ENCODE measurements at regions not wholly inside any gene's neighbourhood (a gene's known extent, or its start where the extent isn't known, plus 50 kb on each side); places are given as distances from the start of the nearest gene placed in this dataset.
A peak's percentile ranks its signal among the peaks of the same experiment; 100 is the strongest.
"Not testable (repeated sequence)": the region's sequence is repeated elsewhere in the genome, so short reads cannot be mapped to it uniquely, and the experiment has no call there.

DNA sequence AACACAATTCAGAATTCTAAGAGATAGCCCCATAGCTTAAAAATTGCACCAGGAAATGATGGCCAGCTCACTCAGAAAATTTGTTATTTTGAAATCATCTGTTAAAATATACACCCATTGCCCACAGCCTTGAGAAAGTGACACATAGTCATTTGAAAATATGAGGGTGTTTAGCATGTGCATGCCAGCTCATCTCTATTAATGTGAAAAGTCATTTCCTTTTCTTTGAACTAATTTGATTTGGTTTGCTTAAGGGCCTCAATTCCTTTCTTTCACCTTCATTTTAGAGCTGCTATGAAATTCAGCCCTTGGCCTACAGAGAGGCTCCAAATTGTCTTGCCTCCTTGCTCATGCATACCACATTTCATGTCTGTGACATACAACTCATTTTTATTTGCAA, 241.4 kb downstream of the PHLDA1 start:
- Histone ChIP-seq H3F3A (ENCODE audit: insufficient read depth, low read length, poor library complexity, severe bottlenecking) (no peaks in the 10 kb centered on the region), H3K27ac (ENCODE audit: low read length) (peak overlapping the region; percentile 1), H3K27me3 (ENCODE audit: insufficient read depth, low read depth, low read length) (no peaks in the 10 kb centered on the region), H3K36me3 (ENCODE audit: insufficient read depth, low read length) (no peaks in the 10 kb centered on the region), H3K9ac (ENCODE audit: low read length) (no peak overlapping the region), H2AFZ (ENCODE audit: low read depth, low read length) (peak overlapping the region; percentile 17), H3K9me2 (ENCODE audit: insufficient read depth, low read length) (no peaks in the 10 kb centered on the region), H3K4me2 (ENCODE audit: low read length) (no peak overlapping the region), H3K9me3 (ENCODE audit: low read length) (no peaks in the 10 kb centered on the region), H3K4me3 (ENCODE audit: low read length) (no peak overlapping the region), H4K20me1 (ENCODE audit: insufficient read depth) (no peaks in the 10 kb centered on the region), H3K79me2 (replicated peaks; ENCODE audit: insufficient read depth, low read length) (no peaks in the 10 kb centered on the region)
- no peak for TF ChIP-seq SMC3 (conservative IDR thresholded peaks at IDR 0.05; ENCODE audit: poor library complexity)
- TF ChIP-seq MXI1 (conservative IDR thresholded peaks at IDR 0.05; ENCODE audit: poor library complexity, severe bottlenecking) = no peak
- no peak for TF ChIP-seq TAF1 (IDR thresholded peaks at IDR 0.05; ENCODE audit: low read depth)
- no peak for TF ChIP-seq EZH2 (IDR thresholded peaks at IDR 0.05; ENCODE audit: borderline replicate concordance, insufficient read depth, low read length, poor library complexity, severe bottlenecking)
- TF ChIP-seq RAD21 (conservative IDR thresholded peaks at IDR 0.05) = no peak
- TF ChIP-seq EP300 (conservative IDR thresholded peaks at IDR 0.05; ENCODE audit: poor library complexity, severe bottlenecking) = no peak

DNA sequence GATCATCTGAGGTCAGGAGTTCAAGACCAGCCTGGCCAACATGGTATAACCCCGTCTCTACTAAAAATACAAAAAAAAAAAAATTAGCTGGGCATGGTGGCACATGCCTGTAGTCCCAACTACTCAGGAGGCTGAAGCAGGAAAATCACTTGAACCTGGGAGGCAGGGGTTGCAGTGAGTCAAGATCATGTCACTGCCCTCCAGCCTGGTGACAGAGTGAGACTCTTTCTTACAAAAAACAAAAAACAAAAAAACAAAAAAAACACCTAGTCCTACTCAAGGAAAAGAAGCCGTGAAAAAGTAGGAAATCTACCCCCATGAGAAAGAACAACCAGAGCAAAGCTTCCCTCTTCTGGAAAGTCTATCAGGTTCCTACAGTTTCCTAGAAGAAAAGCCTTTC, 244.4 kb downstream of the PHLDA1 start:
- H3K79me2 ChIP-seq (replicated peaks; ENCODE audit: insufficient read depth, low read length); H3K9me2 ChIP-seq (ENCODE audit: insufficient read depth, low read length); H3K9me3 ChIP-seq (ENCODE audit: low read length); H2AFZ ChIP-seq (ENCODE audit: low read depth, low read length); H4K20me1 ChIP-seq (ENCODE audit: insufficient read depth); H3K4me3 ChIP-seq (ENCODE audit: low read length); H3F3A ChIP-seq (ENCODE audit: insufficient read depth, low read length, poor library complexity, severe bottlenecking); H3K9ac ChIP-seq (ENCODE audit: low read length); H3K27me3 ChIP-seq (ENCODE audit: insufficient read depth, low read depth, low read length); H3K36me3 ChIP-seq (ENCODE audit: insufficient read depth, low read length); H3K4me2 ChIP-seq (ENCODE audit: low read length); H3K27ac ChIP-seq (ENCODE audit: low read length): not testable (repeated sequence)

DNA sequence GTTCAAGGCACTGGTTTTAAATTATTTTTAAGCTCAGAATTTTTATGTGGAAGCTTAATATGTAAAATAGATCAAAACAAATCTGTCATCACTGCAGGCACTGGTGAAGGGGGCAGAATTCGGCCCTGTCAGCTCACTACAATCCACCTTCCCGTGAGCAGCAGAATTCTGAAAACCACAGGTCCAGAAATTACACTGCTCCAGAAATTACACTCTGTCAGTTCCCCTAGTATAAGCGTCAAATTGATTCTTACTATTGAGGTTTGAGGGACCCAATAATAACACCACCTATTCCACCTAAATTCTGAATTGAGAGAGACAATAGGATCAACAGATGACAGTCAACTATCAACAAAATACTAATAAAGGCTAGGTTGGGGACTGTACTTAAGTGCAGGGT, 245.5 kb downstream of the PHLDA1 start:
- H3K27ac ChIP-seq (ENCODE audit: low read length) = no peak overlapping the region
- no peaks in the 10 kb centered on the region for H3K27me3 ChIP-seq (ENCODE audit: insufficient read depth, low read depth, low read length)
- no peaks in the 10 kb centered on the region for H3K36me3 ChIP-seq (ENCODE audit: insufficient read depth, low read length)
- no peak overlapping the region for H3K4me3 ChIP-seq (ENCODE audit: low read length)
- H4K20me1 ChIP-seq (ENCODE audit: insufficient read depth) = no peaks in the 10 kb centered on the region
- no peak overlapping the region for H2AFZ ChIP-seq (ENCODE audit: low read depth, low read length)
- no peaks in the 10 kb centered on the region for H3F3A ChIP-seq (ENCODE audit: insufficient read depth, low read length, poor library complexity, severe bottlenecking)
- H3K9me3 ChIP-seq (ENCODE audit: low read length) = no peaks in the 10 kb centered on the region
- H3K9ac ChIP-seq (ENCODE audit: low read length) = no peak overlapping the region
- H3K4me2 ChIP-seq (ENCODE audit: low read length) = no peak overlapping the region
- H3K9me2 ChIP-seq (ENCODE audit: insufficient read depth, low read length) = no peaks in the 10 kb centered on the region
- TF ChIP-seq, protein P1, sequence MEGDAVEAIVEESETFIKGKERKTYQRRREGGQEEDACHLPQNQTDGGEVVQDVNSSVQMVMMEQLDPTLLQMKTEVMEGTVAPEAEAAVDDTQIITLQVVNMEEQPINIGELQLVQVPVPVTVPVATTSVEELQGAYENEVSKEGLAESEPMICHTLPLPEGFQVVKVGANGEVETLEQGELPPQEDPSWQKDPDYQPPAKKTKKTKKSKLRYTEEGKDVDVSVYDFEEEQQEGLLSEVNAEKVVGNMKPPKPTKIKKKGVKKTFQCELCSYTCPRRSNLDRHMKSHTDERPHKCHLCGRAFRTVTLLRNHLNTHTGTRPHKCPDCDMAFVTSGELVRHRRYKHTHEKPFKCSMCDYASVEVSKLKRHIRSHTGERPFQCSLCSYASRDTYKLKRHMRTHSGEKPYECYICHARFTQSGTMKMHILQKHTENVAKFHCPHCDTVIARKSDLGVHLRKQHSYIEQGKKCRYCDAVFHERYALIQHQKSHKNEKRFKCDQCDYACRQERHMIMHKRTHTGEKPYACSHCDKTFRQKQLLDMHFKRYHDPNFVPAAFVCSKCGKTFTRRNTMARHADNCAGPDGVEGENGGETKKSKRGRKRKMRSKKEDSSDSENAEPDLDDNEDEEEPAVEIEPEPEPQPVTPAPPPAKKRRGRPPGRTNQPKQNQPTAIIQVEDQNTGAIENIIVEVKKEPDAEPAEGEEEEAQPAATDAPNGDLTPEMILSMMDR (IDR thresholded peaks at IDR 0.05; ENCODE audit: poor library complexity, severe bottlenecking) = no peak
- TF ChIP-seq, protein P2, sequence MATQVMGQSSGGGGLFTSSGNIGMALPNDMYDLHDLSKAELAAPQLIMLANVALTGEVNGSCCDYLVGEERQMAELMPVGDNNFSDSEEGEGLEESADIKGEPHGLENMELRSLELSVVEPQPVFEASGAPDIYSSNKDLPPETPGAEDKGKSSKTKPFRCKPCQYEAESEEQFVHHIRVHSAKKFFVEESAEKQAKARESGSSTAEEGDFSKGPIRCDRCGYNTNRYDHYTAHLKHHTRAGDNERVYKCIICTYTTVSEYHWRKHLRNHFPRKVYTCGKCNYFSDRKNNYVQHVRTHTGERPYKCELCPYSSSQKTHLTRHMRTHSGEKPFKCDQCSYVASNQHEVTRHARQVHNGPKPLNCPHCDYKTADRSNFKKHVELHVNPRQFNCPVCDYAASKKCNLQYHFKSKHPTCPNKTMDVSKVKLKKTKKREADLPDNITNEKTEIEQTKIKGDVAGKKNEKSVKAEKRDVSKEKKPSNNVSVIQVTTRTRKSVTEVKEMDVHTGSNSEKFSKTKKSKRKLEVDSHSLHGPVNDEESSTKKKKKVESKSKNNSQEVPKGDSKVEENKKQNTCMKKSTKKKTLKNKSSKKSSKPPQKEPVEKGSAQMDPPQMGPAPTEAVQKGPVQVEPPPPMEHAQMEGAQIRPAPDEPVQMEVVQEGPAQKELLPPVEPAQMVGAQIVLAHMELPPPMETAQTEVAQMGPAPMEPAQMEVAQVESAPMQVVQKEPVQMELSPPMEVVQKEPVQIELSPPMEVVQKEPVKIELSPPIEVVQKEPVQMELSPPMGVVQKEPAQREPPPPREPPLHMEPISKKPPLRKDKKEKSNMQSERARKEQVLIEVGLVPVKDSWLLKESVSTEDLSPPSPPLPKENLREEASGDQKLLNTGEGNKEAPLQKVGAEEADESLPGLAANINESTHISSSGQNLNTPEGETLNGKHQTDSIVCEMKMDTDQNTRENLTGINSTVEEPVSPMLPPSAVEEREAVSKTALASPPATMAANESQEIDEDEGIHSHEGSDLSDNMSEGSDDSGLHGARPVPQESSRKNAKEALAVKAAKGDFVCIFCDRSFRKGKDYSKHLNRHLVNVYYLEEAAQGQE (IDR thresholded peaks at IDR 0.05; ENCODE audit: borderline replicate concordance) = no peak
- TF ChIP-seq EP300 (conservative IDR thresholded peaks at IDR 0.05; ENCODE audit: poor library complexity, severe bottlenecking) (no peak), TAF1 (IDR thresholded peaks at IDR 0.05; ENCODE audit: low read depth) (no peak), EZH2 (IDR thresholded peaks at IDR 0.05; ENCODE audit: borderline replicate concordance, insufficient read depth, low read length, poor library complexity, severe bottlenecking) (no peak), SMC3 (conservative IDR thresholded peaks at IDR 0.05; ENCODE audit: poor library complexity) (no peak), POLR2AphosphoS5 (IDR thresholded peaks at IDR 0.05) (no peak), RAD21 (conservative IDR thresholded peaks at IDR 0.05) (no peak)
- no peaks in the 10 kb centered on the region for H3K79me2 ChIP-seq (replicated peaks; ENCODE audit: insufficient read depth, low read length)

Data from neural cell (in vitro differentiated cells).